Loucy (cell line): ENCODE measurements at regions not wholly inside any gene's neighbourhood (a gene's known extent, or its start where the extent isn't known, plus 50 kb on each side); places are given as distances from the start of the nearest gene placed in this dataset.

ENCODE experiments used
- CTCF ChIP-seq: fragments of 200-600 bp; sonication (generic); conservative IDR thresholded peaks from 2 replicates; pipeline ENCODE4 v1.5.1; 2014; ENCODE audit warnings: mild to moderate bottlenecking, antibody characterized with exemption, low read length
- EZH2phosphoT487 ChIP-seq: fragments of 200-600 bp; IDR thresholded peaks from 2 replicates; pipeline ENCODE4 v1.6.1; 2018; ENCODE audit warnings: antibody characterized with exemption, mild to moderate bottlenecking, moderate library complexity, borderline replicate concordance

- TF ChIP-seq CTCF (no peak), EZH2phosphoT487 (no peak)
Observed at GRCh38 chr20:60691966-60692615, 560.0 kb upstream of the CDH4 start.
